Fibroblast of lung (primary cell): ENCODE measurements at regions not wholly inside any gene's neighbourhood (a gene's known extent, or its start where the extent isn't known, plus 50 kb on each side); places are given as distances from the start of the nearest gene placed in this dataset.

ENCODE experiments used
- EZH2 ChIP-seq: IDR thresholded peaks from 2 replicates; pipeline ENCODE4 v1.5.1; 2012; ENCODE audit warnings: low read length, control low read depth, mild to moderate bottlenecking; ENCODE audit errors: missing control alignments
- TF ChIP-seq, protein P1 (sequence below), 2 donors: IDR thresholded peaks in 1 of 2; conservative IDR thresholded peaks in 1 of 2; 1 replicate in 1 of 2; 2 replicates in 1 of 2; pipeline ENCODE4 v1.5.1; 2011 to 2012; ENCODE audit warnings: low read length in 2 of 2, control low read depth in 1 of 2, inconsistent platforms in 1 of 2, low read depth in 1 of 2, mild to moderate bottlenecking in 1 of 2

- TF ChIP-seq, protein P1, sequence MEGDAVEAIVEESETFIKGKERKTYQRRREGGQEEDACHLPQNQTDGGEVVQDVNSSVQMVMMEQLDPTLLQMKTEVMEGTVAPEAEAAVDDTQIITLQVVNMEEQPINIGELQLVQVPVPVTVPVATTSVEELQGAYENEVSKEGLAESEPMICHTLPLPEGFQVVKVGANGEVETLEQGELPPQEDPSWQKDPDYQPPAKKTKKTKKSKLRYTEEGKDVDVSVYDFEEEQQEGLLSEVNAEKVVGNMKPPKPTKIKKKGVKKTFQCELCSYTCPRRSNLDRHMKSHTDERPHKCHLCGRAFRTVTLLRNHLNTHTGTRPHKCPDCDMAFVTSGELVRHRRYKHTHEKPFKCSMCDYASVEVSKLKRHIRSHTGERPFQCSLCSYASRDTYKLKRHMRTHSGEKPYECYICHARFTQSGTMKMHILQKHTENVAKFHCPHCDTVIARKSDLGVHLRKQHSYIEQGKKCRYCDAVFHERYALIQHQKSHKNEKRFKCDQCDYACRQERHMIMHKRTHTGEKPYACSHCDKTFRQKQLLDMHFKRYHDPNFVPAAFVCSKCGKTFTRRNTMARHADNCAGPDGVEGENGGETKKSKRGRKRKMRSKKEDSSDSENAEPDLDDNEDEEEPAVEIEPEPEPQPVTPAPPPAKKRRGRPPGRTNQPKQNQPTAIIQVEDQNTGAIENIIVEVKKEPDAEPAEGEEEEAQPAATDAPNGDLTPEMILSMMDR (conservative IDR thresholded peaks at IDR 0.05 in 1 of 2, IDR thresholded peaks at IDR 0.05 in 1 of 2; ENCODE audit: low read depth in 1 of 2, low read length in 2 of 2), result no peak
- TF ChIP-seq EZH2, result no peak
Observed at GRCh38 chr7:137164251-137164650, 179.3 kb downstream of the PTN start.
